ENCODE measurements at regions not wholly inside any gene's neighbourhood (a gene's known extent, or its start where the extent isn't known, plus 50 kb on each side); places are given as distances from the start of the nearest gene placed in this dataset.
"Not testable (repeated sequence)": the region's sequence is repeated elsewhere in the genome, so short reads cannot be mapped to it uniquely, and the experiment has no call there.

- H3K4me3 ChIP-seq, result no peak overlapping the region
- 36% methylated on average over 2 of the region's 2 CpGs; no CpG with 5 or more reads in 1 of the 2 donors for WGBS, 2 donors (ENCODE audit: low coverage in 1 of 2)
- H3K27me3 ChIP-seq, result no peaks in the 10 kb centered on the region
- H3K4me1 ChIP-seq, result no peaks in the 10 kb centered on the region
- H3K9me3 ChIP-seq, result no peaks in the 10 kb centered on the region
- TF ChIP-seq POLR2A (IDR thresholded peaks at IDR 0.05) (no peak), EP300 (IDR thresholded peaks at IDR 0.05; ENCODE audit: low read depth) (no peak), POLR2AphosphoS5 (IDR thresholded peaks at IDR 0.05) (no peak), CTCF (IDR thresholded peaks at IDR 0.05) (no peak)
- no peak overlapping the region for H3K27ac ChIP-seq
- in situ Hi-C loops (cut with MboI; ENCODE audit: low pct_ligation_motif_present in 1 of 4, low pct_unique_long_range_greater_than_20kb in 1 of 4, low sequenced_read_pairs in 3 of 4) (no loop called here), intact Hi-C loops (cut with DNase I; ENCODE audit: low total_unique reads) (no loop called here)
- no peaks in the 10 kb centered on the region for H3K36me3 ChIP-seq
- no peak for DNase-seq
Observed at GRCh38 chrX:51047950-51048349, 137.4 kb downstream of the BMP15 start.

DNA sequence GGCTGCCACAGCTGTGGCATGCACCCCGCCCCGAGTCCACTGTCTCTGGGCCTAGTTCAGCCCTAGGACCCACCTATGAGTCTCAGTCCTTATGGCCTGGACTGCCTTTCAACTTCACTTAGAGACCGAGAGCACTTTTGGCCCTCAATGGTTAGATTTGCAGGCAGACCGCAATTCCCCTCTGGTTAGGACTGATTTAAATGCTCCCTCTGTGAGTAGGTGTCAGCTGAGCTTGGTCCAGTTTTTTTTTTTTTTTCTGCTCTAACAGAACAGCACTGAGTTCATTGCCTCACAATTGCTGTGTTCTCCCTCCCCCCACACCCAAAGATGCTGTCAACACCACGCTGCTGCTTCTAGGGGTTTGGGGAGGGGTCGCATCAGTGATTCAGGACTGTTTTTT is 143.2 kb downstream of the BMP15 start:
- H3K9me3 ChIP-seq, result no peaks in the 10 kb centered on the region
- H3K4me3 ChIP-seq, result no peak overlapping the region
- intact Hi-C loops (cut with DNase I; ENCODE audit: low total_unique reads), result no loop called here
- H3K27me3 ChIP-seq, result no peaks in the 10 kb centered on the region
- 20 to 69% methylated on average over 1 to 6 of the region's 6 CpGs for WGBS, 2 donors (ENCODE audit: low coverage in 1 of 2)
- no peaks in the 10 kb centered on the region for H3K4me1 ChIP-seq
- no peaks in the 10 kb centered on the region for H3K36me3 ChIP-seq
- TF ChIP-seq POLR2AphosphoS5 (IDR thresholded peaks at IDR 0.05), result no peak
- no peak for TF ChIP-seq CTCF (IDR thresholded peaks at IDR 0.05)
- no peak for TF ChIP-seq EP300 (IDR thresholded peaks at IDR 0.05; ENCODE audit: low read depth)
- no peak for TF ChIP-seq POLR2A (IDR thresholded peaks at IDR 0.05)
- no peak for DNase-seq
- in situ Hi-C loops (cut with MboI; ENCODE audit: low pct_ligation_motif_present in 1 of 4, low pct_unique_long_range_greater_than_20kb in 1 of 4, low sequenced_read_pairs in 3 of 4), result no loop called here
- no peak overlapping the region for H3K27ac ChIP-seq

GRCh38 chrX:51098046-51098445 is 187.5 kb downstream of the BMP15 start:
- intact Hi-C loops (cut with DNase I; ENCODE audit: low total_unique reads), result no loop called here
- H3K27ac ChIP-seq, result no peak overlapping the region
- in situ Hi-C loops (cut with MboI; ENCODE audit: low pct_ligation_motif_present in 1 of 4, low pct_unique_long_range_greater_than_20kb in 1 of 4, low sequenced_read_pairs in 3 of 4), result no loop called here
- DNase-seq, result no peak
- no peaks in the 10 kb centered on the region for H3K36me3 ChIP-seq
- no peaks in the 10 kb centered on the region for H3K9me3 ChIP-seq
- no peaks in the 10 kb centered on the region for H3K27me3 ChIP-seq
- no peak overlapping the region for H3K4me3 ChIP-seq
- H3K4me1 ChIP-seq, result no peaks in the 10 kb centered on the region
- TF ChIP-seq POLR2A (IDR thresholded peaks at IDR 0.05) (no peak), CTCF (IDR thresholded peaks at IDR 0.05) (no peak)

GRCh38 chrX:51119058-51119926 is 208.8 kb downstream of the BMP15 start:
- H3K27me3 ChIP-seq; H3K4me1 ChIP-seq; H3K36me3 ChIP-seq; intact Hi-C loops (cut with DNase I; ENCODE audit: low total_unique reads); H3K27ac ChIP-seq; DNase-seq; in situ Hi-C loops (cut with MboI; ENCODE audit: low pct_ligation_motif_present in 1 of 4, low pct_unique_long_range_greater_than_20kb in 1 of 4, low sequenced_read_pairs in 3 of 4); H3K9me3 ChIP-seq; H3K4me3 ChIP-seq: not testable (repeated sequence)
- 93% methylated on average over 13 of the region's 52 CpGs; no CpG with 5 or more reads in 1 of the 2 donors for WGBS, 2 donors (ENCODE audit: low coverage in 1 of 2)

DNA sequence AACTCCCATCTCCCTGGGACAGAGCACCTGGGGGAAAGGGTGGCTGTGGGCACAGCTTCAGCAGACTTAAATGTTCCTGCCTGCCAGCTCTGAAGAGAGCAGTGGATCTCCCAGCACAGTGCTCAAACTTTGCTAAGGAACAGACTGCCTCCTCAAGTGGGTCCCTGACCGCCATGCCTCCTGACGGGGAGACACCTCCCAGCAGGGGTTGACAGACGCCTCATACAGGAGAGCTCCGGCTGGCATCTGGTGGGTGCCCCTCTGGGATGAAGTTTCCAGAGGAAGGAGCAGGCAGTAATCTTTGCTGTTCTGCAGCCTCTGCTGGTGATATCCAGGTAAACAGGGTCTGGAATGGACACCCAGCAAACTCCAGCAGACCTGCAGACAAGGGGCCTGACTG is 206.9 kb upstream of the NUDT10 start:
- H3K9me3 ChIP-seq; H3K27me3 ChIP-seq; H3K36me3 ChIP-seq; DNase-seq; H3K27ac ChIP-seq; intact Hi-C loops (cut with DNase I; ENCODE audit: low total_unique reads); H3K4me1 ChIP-seq; H3K4me3 ChIP-seq: not testable (repeated sequence)
- in situ Hi-C loops (cut with MboI; ENCODE audit: low pct_ligation_motif_present in 1 of 4, low pct_unique_long_range_greater_than_20kb in 1 of 4, low sequenced_read_pairs in 3 of 4), result loop anchor here in 1 of 4 donors (25.0 kb wide), 1 partner anchor 337 kb away; no protein-coding TSS in a partner anchor
- WGBS, 2 donors (ENCODE audit: low coverage in 1 of 2), result 94% methylated on average over 4 of the region's 4 CpGs; no CpG with 5 or more reads in 1 of the 2 donors
